Left lobe of liver (tissue), 2 donors: ENCODE measurements at regions not wholly inside any gene's neighbourhood (a gene's known extent, or its start where the extent isn't known, plus 50 kb on each side); places are given as distances from the start of the nearest gene placed in this dataset.
"Not testable (repeated sequence)": the region's sequence is repeated elsewhere in the genome, so short reads cannot be mapped to it uniquely, and the experiment has no call there.

ENCODE experiments used
- ATAC-seq: fragments of 200-7000 bp; cut with Tn5 transposase; one replicate; pipeline ENCODE4 v1.9.1; 2020; ENCODE audit warnings: mild to moderate bottlenecking, moderate library complexity
- DNase-seq: peaks from one replicate; pipeline ENCODE4 v3.0.0-alpha.2; 2020; ENCODE audit warnings: low spot score
- donor health status: DM: no; HTN: no; CAD: no; lungs with moderate emphysema.
- donor health status: DM: no; HTN: yes; CAD: no.

DNA sequence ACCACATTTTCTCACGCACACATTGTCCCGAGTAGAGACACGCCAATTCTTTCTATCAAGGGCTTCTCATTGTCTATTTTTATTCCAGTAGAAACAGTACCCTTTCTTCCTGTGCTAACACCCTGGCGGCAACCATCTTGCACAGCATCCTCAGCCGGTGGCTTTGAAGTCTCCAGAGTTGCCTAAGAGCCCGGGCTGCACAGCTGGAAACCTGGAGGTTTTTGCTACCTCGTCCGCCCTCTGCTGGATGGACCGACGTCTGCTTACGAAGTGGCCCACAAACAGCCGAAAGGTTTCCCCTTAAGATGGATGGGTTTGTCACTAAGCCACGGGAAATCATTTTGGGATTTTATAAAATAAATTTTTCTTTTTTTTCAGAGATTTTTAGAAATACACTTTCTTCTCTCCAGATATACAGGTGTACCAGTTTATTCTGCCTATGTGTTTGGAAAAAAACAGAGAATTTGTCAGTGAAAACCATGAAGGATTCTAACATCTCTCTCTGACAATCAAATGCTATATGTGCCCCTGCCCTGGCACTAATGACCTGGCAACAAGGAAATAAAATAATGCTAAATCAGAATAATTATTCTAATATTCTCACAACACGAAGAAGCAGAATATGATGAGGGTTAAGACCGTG is 81.8 kb upstream of the FAM204A start:
- ATAC-seq, result peak; percentile 98

GRCh38 chr10:118422241-118422640 is 80.1 kb upstream of the FAM204A start:
- ATAC-seq, result no peak
- no peak for DNase-seq

More for the DNA sequence above, 81.8 kb upstream of the FAM204A start:
- peak; percentile 76 for DNase-seq

GRCh38 chr10:118420049-118420448 is 77.9 kb upstream of the FAM204A start:
- ATAC-seq, DNase-seq: not testable (repeated sequence)

DNA sequence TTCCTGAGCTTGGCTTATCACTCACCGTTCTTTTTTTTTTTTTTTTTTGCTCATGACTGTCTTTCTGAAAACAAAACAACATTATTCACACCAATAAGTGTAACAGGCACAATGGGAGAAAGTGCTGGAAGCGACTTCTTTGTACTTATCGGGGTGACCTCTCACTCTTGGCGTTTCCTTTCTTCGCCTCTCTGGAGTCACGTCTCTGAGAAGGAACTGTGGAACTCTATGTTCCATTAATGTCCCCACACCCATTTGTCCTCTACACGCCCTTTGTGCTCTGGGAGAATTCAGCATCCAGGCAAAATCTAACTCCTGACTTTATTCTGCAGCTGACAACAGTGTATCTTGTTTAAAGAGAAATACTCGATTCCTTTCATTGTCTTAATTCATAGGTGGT is 70.8 kb upstream of the FAM204A start:
- DNase-seq (no peak), ATAC-seq (peak; percentile 40)

- DNase-seq (no peak), ATAC-seq (no peak)
Measured at GRCh38 chr10:118412132-118412760, 70.1 kb upstream of the FAM204A start.

DNA sequence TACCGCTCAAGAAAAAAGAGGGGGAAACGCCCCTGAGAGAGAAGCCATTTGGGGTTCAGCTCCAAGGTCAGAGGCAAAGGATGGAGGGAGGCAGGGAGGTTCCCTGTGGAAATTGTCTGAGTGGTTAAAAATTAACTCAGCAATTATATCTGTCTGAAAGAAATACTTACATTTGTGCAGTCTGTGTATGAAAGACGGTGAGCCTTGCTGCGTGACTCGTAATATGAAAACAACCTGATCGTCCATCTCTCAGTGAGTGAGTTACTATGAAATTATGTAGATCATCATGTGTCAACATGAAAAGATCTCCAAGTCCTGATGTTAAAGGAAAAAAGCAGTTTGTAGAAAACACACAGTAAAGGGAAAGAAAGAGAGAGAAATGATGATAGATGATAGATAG is 67.2 kb upstream of the FAM204A start:
- no peak for ATAC-seq
- DNase-seq, result no peak

DNA sequence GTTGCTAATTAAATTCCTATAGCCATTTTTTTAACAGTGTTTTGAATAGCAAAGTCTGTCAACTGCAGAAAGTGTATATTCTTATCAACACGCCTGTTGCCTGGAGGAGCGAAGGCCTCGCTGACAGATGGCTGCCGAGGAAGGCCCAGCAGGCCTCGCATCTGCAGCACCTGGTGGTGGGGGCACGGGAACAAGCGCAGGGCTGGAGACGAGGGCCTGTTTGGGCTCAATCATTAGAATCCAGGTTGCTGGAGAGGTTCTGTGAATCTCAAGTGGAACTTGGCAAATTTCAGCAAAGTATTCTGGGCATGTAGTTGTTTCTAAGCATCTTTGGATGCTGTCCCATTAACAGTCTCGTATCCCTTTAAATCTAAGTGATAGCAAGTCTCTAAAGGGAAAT is 66.1 kb upstream of the FAM204A start:
- no peak for DNase-seq
- no peak for ATAC-seq

- DNase-seq (no peak), ATAC-seq (no peak)
Measured at GRCh38 chr10:118407777-118408176, 65.7 kb upstream of the FAM204A start.

DNA sequence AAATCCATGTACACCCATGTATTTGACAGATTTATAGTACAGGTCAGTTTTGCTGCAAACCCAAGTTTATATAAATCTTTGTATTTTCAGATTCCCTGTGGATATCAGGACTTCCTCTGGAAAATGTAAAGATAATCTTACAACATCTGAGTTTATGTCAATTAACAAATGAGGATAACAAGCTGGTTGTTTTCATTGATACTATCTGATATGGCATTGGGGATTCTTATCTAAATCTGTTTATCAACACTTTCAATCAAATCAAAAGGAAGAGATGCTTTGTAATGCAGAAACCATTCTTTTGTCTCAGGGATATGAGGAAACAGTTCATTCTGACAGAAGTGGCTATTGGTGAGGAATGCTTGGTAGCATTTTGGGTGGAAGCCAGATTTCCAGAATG is 64.9 kb upstream of the FAM204A start:
- ATAC-seq (no peak), DNase-seq (no peak)

- ATAC-seq, result no peak
- DNase-seq, result no peak
Measured at GRCh38 chr10:118405928-118406327, 63.8 kb upstream of the FAM204A start.

GRCh38 chr10:118403967-118404366 is 61.8 kb upstream of the FAM204A start:
- no peak for ATAC-seq
- no peak for DNase-seq

- ATAC-seq, result no peak
Measured at GRCh38 chr10:118401708-118402193, 59.6 kb upstream of the FAM204A start.

DNA sequence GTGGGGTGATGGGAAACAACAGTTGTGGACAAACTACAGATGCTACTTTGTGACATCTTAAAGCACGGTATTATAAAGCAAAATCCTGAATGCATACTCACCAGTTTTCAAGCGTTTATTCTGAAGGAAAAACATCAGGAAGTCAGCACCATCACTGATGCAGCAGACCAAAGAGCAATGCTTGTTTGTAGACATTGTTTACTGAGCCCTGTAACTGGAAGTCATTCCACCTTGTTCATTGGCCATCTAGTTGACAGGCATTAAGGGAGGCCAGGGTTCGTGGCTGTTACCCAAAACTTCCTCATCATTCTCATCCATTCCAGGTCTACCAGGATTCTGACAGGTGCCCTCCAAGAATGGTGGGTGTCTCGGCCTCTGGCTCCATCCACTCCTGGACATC is 55.3 kb upstream of the FAM204A start:
- ATAC-seq (no peak), DNase-seq (no peak)

More at GRCh38 chr10:118401708-118402193, 59.6 kb upstream of the FAM204A start:
- DNase-seq, result no peak

DNA sequence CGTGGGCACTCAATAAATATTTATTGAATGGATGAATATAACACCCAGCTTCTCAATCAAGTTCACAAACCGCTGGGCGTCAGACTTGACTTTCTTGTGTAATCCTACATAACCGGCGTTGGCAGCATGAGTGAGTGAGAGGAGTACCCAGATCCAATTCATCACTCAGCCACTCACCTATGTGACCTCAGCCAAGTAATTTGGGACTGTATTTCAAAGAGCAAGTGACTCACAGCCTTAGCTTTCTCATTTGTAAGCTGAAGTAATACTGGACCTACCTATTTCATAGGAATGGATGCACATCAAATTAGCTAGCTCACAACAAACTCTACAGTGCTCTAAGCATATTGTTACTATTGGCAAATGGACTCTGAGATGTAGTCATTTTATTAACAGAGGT is 53.8 kb upstream of the FAM204A start:
- no peak for ATAC-seq

GRCh38 chr10:118394301-118395200 is 52.4 kb upstream of the FAM204A start:
- ATAC-seq (no peak), DNase-seq (no peak)

More for the DNA sequence above, 53.8 kb upstream of the FAM204A start:
- no peak for DNase-seq

DNA sequence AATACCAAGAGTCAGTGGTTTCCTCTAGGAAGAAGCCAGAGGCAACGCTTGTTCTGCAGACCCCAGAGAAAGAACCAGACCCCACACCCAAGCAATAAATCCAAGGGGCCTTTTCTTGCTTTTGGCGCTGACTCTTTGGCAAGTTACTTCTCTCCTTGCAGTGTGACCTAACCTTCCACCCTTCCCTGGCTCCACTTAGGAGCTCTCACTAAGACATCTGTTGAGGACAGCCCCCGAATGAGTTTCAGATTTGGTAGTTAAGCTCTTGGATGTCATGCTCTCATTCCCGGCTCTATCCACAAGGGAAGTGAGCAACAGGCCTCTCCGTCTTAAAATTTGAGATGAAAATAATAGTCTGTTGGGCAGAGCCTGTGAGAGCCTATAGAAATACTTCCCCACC is 50.6 kb upstream of the FAM204A start:
- ATAC-seq (no peak), DNase-seq (no peak)
